Loucy (cell line): ENCODE measurements at regions not wholly inside any gene's neighbourhood (a gene's known extent, or its start where the extent isn't known, plus 50 kb on each side); places are given as distances from the start of the nearest gene placed in this dataset.

ENCODE experiments used
- EZH2phosphoT487 ChIP-seq: fragments of 200-600 bp; IDR thresholded peaks from 2 replicates; pipeline ENCODE4 v1.6.1; 2018; ENCODE audit warnings: antibody characterized with exemption, mild to moderate bottlenecking, moderate library complexity, borderline replicate concordance
- TF ChIP-seq, protein P1 (sequence below): fragments of 200-600 bp; sonication (generic); conservative IDR thresholded peaks from 2 replicates; pipeline ENCODE4 v1.5.1; 2014; ENCODE audit warnings: mild to moderate bottlenecking, antibody characterized with exemption, low read length

- TF ChIP-seq, protein P1, sequence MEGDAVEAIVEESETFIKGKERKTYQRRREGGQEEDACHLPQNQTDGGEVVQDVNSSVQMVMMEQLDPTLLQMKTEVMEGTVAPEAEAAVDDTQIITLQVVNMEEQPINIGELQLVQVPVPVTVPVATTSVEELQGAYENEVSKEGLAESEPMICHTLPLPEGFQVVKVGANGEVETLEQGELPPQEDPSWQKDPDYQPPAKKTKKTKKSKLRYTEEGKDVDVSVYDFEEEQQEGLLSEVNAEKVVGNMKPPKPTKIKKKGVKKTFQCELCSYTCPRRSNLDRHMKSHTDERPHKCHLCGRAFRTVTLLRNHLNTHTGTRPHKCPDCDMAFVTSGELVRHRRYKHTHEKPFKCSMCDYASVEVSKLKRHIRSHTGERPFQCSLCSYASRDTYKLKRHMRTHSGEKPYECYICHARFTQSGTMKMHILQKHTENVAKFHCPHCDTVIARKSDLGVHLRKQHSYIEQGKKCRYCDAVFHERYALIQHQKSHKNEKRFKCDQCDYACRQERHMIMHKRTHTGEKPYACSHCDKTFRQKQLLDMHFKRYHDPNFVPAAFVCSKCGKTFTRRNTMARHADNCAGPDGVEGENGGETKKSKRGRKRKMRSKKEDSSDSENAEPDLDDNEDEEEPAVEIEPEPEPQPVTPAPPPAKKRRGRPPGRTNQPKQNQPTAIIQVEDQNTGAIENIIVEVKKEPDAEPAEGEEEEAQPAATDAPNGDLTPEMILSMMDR = no peak
- no peak for TF ChIP-seq EZH2phosphoT487
Measured at GRCh38 chr7:125197731-125198393, 268.2 kb upstream of the POT1 start.
